HG03175 (cell line): ENCODE measurements at regions not wholly inside any gene's neighbourhood (a gene's known extent, or its start where the extent isn't known, plus 50 kb on each side); places are given as distances from the start of the nearest gene placed in this dataset.
"Not testable (repeated sequence)": the region's sequence is repeated elsewhere in the genome, so short reads cannot be mapped to it uniquely, and the experiment has no call there.

Experiments used
- ATAC-seq: cut with Tn5 transposase; IDR thresholded peaks from one replicate; pipeline ENCODE4 v1.9.1; 2021; ENCODE audit warnings: mild to moderate bottlenecking, moderate library complexity; ENCODE audit not compliant: unreplicated experiment

DNA sequence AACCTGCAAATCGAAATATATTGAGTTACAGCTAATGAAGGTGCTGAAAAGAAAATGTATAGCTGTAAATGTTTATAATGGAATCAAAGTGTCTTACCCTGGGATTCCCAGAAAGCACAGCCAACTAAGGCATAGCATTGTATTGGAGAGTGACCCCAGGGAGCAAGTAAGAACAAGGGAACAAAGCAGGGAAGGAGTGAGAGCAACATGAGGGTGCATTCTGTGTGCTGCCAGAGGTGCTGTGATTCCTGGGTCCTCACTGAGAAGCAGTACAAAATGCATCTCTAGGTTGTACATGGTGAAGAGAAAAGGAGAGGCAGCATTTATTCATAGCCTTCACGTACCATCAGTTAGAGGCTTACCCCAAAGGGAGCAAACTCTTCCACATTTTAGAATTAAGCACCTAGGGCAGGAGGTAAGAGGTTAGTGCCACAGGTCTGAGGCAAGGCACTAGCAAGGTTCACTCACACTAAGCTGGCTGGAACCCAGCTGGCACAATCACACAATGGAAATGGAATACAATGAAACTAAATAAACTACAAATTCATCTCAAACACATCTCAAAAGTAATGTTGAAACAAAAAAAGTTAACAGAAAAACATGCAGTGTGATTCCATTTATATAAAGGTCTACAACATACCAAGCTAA lies 151.5 kb upstream of the C2CD4B start:
- ATAC-seq: no peak

DNA sequence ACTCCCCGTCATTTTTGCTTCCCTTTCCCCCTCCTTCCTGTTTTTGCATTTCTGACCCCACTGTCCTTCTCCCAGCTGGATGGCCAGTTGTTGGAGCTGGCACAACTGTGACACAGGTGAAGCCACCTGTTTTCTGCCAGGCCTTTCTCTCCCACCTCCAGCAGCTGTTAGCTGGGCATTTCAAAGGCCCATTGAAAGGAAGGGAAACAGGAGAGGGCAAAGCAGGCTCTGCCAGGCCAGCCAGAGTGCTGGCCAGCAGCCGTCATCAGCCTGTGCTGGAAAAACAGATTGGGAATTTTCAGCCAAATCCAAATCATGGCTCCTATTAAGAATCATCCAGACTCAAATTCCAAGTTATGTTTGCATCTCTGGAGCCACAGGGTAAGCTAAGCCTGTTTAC lies 155.2 kb upstream of the C2CD4B start:
- no peak for ATAC-seq

DNA sequence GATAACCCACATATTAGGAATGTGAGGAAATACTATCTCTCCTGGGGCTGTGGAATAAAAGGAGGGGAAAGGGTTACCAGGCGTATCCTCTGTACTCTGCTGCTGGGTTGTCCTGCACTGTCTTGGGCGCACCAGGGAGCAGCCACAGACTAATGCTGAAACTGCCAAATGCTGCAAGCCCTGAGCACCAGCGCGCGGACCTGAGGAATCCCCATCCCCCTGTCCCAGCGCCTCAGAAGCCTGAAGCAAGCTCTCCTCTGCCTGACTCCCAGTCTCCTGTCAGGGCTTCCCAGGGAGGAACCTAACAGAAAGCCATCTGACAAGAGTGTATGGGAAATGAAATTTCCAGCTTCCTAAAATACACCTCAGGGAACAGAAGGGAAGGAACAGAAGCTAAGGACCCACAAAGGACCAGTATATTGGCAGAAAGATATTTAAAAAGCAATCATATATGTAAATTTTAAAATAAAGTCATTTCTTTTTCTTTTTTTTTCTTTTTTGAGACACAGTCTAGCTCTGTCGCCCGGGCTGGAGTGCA lies 158.3 kb upstream of the C2CD4B start:
- no peak for ATAC-seq

GRCh38 chr15:62324382-62324781 lies 159.3 kb upstream of the C2CD4B start:
- ATAC-seq: no peak

- no peak for ATAC-seq
These were observed 160.5 kb upstream of the C2CD4B start for GRCh38 chr15:62325597-62325996.

- ATAC-seq: no peak
These were observed 161.5 kb upstream of the C2CD4B start for GRCh38 chr15:62326460-62327011.

DNA sequence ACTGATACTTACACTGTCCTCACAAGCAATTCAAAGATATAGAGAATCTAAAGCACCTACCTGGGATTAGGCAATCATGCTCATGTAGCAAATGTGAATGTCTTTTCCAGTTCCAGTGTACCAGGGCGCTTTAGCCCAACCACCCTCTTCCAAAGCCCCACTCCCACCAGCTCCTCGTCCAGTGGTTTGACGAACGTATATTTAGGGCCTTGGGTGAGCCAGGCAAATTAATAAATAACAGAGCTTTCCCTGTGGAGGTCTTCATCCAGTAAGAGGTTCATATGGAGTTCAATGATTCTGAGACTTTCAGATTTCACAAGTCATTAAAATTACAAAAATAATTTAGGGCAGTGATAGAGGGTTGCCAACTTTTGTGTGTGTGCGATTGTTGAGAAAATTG lies 162.3 kb upstream of the C2CD4B start:
- no peak for ATAC-seq

GRCh38 chr15:62332472-62332871 lies 167.4 kb upstream of the C2CD4B start:
- not testable (repeated sequence) for ATAC-seq

DNA sequence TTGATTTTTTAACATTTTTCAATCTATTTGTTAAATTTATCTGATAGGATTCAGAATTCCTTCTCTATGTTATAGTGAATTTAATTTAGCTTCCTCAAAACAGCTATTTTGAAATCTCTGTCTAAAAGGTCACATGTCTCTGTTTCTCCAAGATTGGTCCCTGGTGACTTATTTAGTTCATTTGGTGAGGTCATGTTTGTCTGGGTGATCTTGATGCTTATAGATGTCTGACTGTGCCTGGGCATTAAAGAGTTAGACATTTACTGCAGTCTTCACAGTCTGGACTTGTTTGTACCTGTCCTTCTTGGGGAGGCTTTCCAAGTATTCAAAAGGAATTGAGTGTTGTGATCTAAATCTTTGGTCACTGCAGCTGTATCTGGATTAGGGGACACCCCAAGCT lies 169.5 kb upstream of the C2CD4B start:
- ATAC-seq: no peak

- no peak for ATAC-seq
These were observed 172.8 kb upstream of the C2CD4B start for GRCh38 chr15:62337934-62338333.

DNA sequence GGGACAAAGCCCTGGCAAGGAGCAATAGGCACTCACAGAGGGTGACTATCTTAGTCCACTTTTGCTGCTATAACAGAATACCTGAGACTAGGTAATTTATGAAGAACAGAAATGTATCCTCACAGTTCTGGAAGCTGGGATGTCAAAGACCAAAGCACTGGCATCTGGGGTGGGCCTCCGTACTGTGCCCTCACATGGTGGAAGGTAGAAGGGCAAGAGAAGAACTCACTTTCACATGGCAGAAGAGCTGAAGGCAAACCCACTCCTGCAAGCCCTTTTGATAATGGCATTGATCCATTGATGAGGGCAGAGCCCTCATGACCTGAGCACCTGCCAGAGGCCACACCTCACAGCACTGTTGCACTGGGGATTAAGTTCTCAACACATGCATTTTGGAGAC lies 173.4 kb upstream of the C2CD4B start:
- no peak for ATAC-seq

- no peak for ATAC-seq
These were observed 177.9 kb upstream of the C2CD4B start for GRCh38 chr15:62342959-62343358.

DNA sequence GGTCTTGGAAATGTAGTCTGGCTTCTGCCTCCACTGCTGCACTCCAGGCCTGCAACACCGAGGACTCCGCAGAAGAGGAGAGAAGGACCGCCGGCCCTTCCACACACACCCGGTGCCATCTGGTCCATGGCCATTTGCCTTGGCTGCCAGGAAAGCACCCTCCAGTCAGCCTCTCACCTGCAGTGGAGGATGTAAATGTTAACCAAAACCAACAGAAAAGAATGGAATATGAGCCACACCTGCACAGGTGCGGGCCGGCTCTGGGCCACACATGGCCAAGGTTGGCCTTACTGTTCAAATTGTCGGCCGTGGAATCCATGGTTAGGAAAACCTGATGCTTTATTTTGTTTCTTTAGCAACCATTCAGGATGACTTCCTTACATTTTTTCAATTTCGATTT lies 178.3 kb upstream of the C2CD4B start:
- no peak for ATAC-seq

GRCh38 chr15:62344806-62345539 lies 179.9 kb upstream of the C2CD4B start:
- peak; percentile 90 for ATAC-seq

- ATAC-seq: no peak
These were observed 181.1 kb upstream of the C2CD4B start for GRCh38 chr15:62346168-62346567.

- ATAC-seq: no peak
These were observed 183.0 kb upstream of the C2CD4B start for GRCh38 chr15:62348118-62348517.

GRCh38 chr15:62348623-62349022 lies 183.5 kb upstream of the C2CD4B start:
- no peak for ATAC-seq

DNA sequence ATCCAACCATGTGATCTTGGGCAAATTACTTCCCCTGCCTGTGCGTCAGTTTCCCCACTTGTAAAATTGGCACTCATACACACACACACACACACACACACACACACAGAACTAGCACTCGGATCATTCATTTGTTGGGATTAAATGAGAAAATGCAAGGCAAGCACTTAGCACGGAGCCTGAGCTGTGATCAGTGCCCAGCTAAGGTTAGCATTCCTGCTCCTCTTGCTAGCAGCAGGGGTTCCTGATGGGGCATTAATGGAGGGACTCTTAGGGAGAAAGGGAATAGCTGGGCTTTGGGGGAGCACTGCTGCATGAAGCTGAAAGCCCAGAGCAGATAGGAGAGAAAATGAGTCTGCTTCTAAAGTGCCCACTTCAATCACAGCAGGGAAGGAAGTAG lies 187.7 kb upstream of the C2CD4B start:
- ATAC-seq: no peak

- ATAC-seq: no peak
These were observed 192.3 kb upstream of the C2CD4B start for GRCh38 chr15:62357431-62357830.

- no peak for ATAC-seq
These were observed 194.3 kb upstream of the C2CD4B start for GRCh38 chr15:62359416-62359815.

- no peak for ATAC-seq
These were observed 195.4 kb upstream of the C2CD4B start for GRCh38 chr15:62360332-62361097.
